ENCODE measurements at regions not wholly inside any gene's neighbourhood (a gene's known extent, or its start where the extent isn't known, plus 50 kb on each side); places are given as distances from the start of the nearest gene placed in this dataset.

- Histone ChIP-seq H3K4me3 (replicated peaks in 1 of 3; ENCODE audit: insufficient read depth in 1 of 3, low read depth in 2 of 3, low read length in 3 of 3) (no peak overlapping the region), H3K36me3 (replicated peaks in 1 of 2; ENCODE audit: control insufficient read depth in 1 of 2, insufficient read depth in 2 of 2, low read length in 2 of 2) (no peaks in the 10 kb centered on the region), H3K79me2 (ENCODE audit: insufficient read depth, low read length) (no peaks in the 10 kb centered on the region), H3K9me3 (ENCODE audit: low read length) (no peaks in the 10 kb centered on the region), H3K4me2 (ENCODE audit: low read depth, low read length) (no peak overlapping the region), H4K20me1 (ENCODE audit: insufficient read depth, low read length) (no peaks in the 10 kb centered on the region), H3K27me3 (ENCODE audit: control insufficient read depth in 1 of 2, insufficient read depth in 2 of 2, low read length in 2 of 2) (no peaks in the 10 kb centered on the region), H2AFZ (ENCODE audit: low read length) (no peak overlapping the region), H3K27ac (ENCODE audit: extremely low read length, insufficient read depth, low read length) (no peak overlapping the region), H3K9ac (ENCODE audit: insufficient read depth, low read depth, low read length) (no peak overlapping the region), H3K4me1 (ENCODE audit: insufficient read depth, low read length) (peaks cover 8% of the 10 kb centered on the region; the same call in 1 of the 2 replicates)
- CTCF ChIA-PET (ENCODE audit: low intra/inter-chr PET ratio, low total read pairs) = no interaction called here
- no peak for DNase-seq (ENCODE audit: low spot score)
- POLR2A ChIA-PET = no interaction called here
- no peak for ATAC-seq
- TF ChIP-seq DDIT3 (CRISPR knock-in tag; IDR thresholded peaks at IDR 0.05) (no peak), ZNF552 (CRISPR knock-in tag; IDR thresholded peaks at IDR 0.05; ENCODE audit: borderline replicate concordance) (no peak), RAD21 (CRISPR knock-in tag; IDR thresholded peaks at IDR 0.05) (no peak), NONO (IDR thresholded peaks at IDR 0.05) (no peak), NONO (CRISPR knock-in tag; conservative IDR thresholded peaks at IDR 0.05) (no peak), TOPORS (CRISPR knock-in tag; IDR thresholded peaks at IDR 0.05) (no peak), ZNF557 (CRISPR knock-in tag; IDR thresholded peaks at IDR 0.05) (no peak), ATF7-NPFF (CRISPR knock-in tag; IDR thresholded peaks at IDR 0.05; ENCODE audit: low read depth) (no peak), TFE3 (CRISPR knock-in tag; IDR thresholded peaks at IDR 0.05) (no peak), ISX (CRISPR knock-in tag; conservative IDR thresholded peaks at IDR 0.05) (no peak), CCAR2 (optimal IDR thresholded peaks at IDR 0.05; ENCODE audit: low read depth, low read length) (no peak), KLF6 (CRISPR knock-in tag; IDR thresholded peaks at IDR 0.05) (no peak)
- no TSS peak for BruUV-seq (replicated peaks)
- intact Hi-C loops (cut with micrococcal nuclease; ENCODE audit: unreplicated experiment) (no loop called here), in situ Hi-C loops (cut with HindIII; ENCODE audit: extremely low pct_ligation_motif_present, low pct_unique_long_range_greater_than_20kb) (no loop called here)
- FAIRE-seq = no peak
- WGBS (ENCODE audit: low lambda C conversion rate) = 33% methylated on average over 4 of the region's 4 CpGs
Measured at GRCh38 chr16:47966325-47966724, 189.5 kb downstream of the ABCC12 start.
